Activated naive CD8-positive, alpha-beta T cell treated with anti-CD3 and anti-CD28 coated beads, Interleukin-2, amount 10 ng/mL, durations not matched to agents 7 days and 5 days (primary cell): ENCODE measurements at regions not wholly inside any gene's neighbourhood (a gene's known extent, or its start where the extent isn't known, plus 50 kb on each side); places are given as distances from the start of the nearest gene placed in this dataset.
"Not testable (repeated sequence)": the region's sequence is repeated elsewhere in the genome, so short reads cannot be mapped to it uniquely, and the experiment has no call there.

Experiments
- ATAC-seq: fragments of 150-1000 bp; cut with Tn5 transposase; one replicate; pipeline ENCODE4 v1.10.0; 2021; ENCODE audit warnings: low read depth, moderate library complexity
- POLR2A ChIA-PET: fragments of 350-600 bp; sonication (Branson Sonifier 250); formaldehyde crosslinking; loops from one replicate; lab custom pipeline; 2021; ENCODE audit warnings: antibody characterized with exemption; lab: Charles Lee
- DNase-seq: peaks from one replicate; pipeline ENCODE4 v3.0.0; 2021
- H3K27ac Mint-ChIP-seq: one replicate; pipeline ENCODE4 v1.8.0; 2022; ENCODE audit warnings: mild to moderate bottlenecking, mixed read lengths
- H3K27me3 Mint-ChIP-seq: one replicate; pipeline ENCODE4 v1.8.0; 2022; ENCODE audit warnings: mild to moderate bottlenecking, moderate library complexity, mixed read lengths
- H3K36me3 Mint-ChIP-seq: one replicate; pipeline ENCODE4 v1.8.0; 2021; ENCODE audit warnings: mild to moderate bottlenecking, mixed read lengths
- H3K4me1 Mint-ChIP-seq: one replicate; pipeline ENCODE4 v1.8.0; 2021; ENCODE audit warnings: mixed read lengths
- H3K4me3 Mint-ChIP-seq: one replicate; pipeline ENCODE4 v1.8.0; 2022; ENCODE audit warnings: mild to moderate bottlenecking, moderate library complexity, mixed read lengths
- H3K9me3 Mint-ChIP-seq: one replicate; pipeline ENCODE4 v1.8.0; 2021; ENCODE audit warnings: mixed read lengths

DNA sequence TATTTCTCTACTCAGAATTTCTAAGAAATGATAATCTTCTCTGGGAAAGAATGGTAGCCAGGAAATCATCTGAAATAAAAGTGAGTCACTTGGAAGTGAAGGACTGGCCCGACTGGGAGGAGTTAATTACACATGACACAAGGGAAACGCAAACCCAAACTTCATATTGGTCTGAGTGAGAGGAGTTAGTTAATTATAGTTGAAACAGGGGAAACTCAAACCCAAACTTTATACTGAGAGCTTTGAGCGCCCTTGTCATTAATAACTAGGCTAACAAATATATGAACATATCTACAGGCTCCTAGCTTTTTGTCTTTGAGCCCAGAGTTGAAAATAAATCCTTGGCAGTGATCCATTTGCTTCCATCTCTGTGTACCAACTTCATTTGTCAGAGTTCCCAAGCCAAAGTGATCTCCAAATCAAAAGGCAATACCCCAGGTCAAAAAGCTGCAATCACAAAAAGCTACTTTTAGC is 187.8 kb upstream of the COL3A1 start:
- H3K27ac Mint-ChIP-seq, result no peak overlapping the region
- no peaks in the 10 kb centered on the region for H3K36me3 Mint-ChIP-seq
- no peaks in the 10 kb centered on the region for H3K27me3 Mint-ChIP-seq
- ATAC-seq (no peak), DNase-seq (no peak)
- POLR2A ChIA-PET, result no interaction called here
- H3K4me3 Mint-ChIP-seq, result no peak overlapping the region
- no peaks in the 10 kb centered on the region for H3K9me3 Mint-ChIP-seq
- H3K4me1 Mint-ChIP-seq, result no peaks in the 10 kb centered on the region

DNA sequence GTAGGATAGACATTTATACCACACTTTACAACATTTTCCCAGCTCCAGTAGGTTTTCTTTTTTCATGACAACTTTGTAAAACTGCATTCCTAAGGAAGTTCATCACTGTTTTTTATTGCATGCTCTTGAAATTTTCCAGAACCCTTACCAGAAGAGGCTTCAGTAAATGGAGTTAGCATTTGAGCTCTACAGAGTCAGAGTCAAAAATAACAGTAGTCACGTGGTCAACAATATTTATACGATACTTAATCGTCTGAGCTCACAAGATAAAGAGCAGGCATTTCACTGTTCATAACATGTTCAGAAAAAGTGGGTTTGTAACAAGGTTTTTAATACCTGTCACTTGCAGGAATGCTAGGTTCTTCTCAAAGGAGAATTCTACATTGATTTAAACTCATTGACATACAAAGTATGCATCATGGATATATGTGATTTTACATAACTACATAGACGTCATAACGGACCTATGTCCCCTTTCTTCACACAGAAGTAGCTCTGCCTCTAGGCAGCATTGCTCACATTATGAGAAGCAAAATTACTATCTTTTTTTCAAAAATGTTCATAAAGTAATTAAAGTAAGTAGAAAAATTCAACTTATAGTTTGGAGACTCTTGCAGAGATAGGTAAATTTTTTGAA is 187.0 kb upstream of the COL3A1 start:
- no peaks in the 10 kb centered on the region for H3K9me3 Mint-ChIP-seq
- H3K27ac Mint-ChIP-seq, result no peak overlapping the region
- no peak for DNase-seq
- no peaks in the 10 kb centered on the region for H3K36me3 Mint-ChIP-seq
- POLR2A ChIA-PET, result no interaction called here
- H3K27me3 Mint-ChIP-seq, result no peaks in the 10 kb centered on the region
- ATAC-seq, result no peak
- H3K4me1 Mint-ChIP-seq, result no peaks in the 10 kb centered on the region
- no peak overlapping the region for H3K4me3 Mint-ChIP-seq

DNA sequence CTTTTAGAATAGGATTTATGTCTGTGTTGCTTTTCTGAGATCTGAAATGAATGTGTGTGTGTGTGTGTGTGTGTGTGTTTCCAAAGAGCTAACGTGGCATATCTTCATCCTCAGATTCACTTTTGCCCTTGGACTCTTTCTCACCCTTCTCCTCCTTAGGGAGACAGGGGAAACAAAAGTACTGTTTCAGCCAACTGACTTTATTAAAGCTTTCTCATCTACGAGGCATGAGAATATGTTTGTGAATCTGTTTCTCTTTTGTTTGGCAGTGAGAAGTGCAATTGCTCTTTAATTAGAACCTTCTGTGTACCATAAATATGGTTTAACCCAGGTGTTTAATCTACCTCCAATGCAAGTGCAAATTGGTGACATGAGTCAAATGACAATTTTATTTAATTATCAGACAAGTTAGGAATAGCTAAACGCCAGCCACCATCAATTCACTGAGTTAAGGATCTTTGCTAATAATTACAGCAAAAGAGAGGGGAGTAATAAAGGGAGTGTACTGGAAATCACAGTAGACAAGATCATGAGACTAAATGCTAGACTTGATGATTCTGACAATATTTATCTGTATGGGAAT is 186.4 kb upstream of the COL3A1 start:
- H3K27ac Mint-ChIP-seq, result no peak overlapping the region
- POLR2A ChIA-PET, result no interaction called here
- H3K27me3 Mint-ChIP-seq, result no peaks in the 10 kb centered on the region
- no peaks in the 10 kb centered on the region for H3K9me3 Mint-ChIP-seq
- no peaks in the 10 kb centered on the region for H3K4me1 Mint-ChIP-seq
- H3K4me3 Mint-ChIP-seq, result no peak overlapping the region
- DNase-seq (no peak), ATAC-seq (no peak)
- H3K36me3 Mint-ChIP-seq, result no peaks in the 10 kb centered on the region

DNA sequence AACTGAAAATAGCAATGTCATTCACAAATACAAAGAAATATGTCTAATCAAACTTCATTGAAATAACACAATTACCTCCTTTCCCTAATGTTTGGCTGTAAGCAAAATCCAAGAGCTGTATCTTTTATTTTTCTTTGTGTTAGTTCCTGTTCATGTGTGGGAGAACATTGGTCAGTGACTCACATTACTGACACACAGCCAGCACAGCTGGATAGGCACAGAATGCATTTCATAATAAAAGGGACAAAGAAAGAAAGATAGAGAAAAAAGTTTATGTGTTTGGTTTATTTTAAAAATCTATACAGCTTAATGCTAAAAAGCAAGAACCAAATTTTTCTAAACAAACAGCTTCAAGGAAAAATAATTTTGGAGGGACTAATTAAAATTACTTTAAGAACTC is 185.6 kb upstream of the COL3A1 start:
- H3K36me3 Mint-ChIP-seq, result no peaks in the 10 kb centered on the region
- H3K9me3 Mint-ChIP-seq, result no peaks in the 10 kb centered on the region
- no peaks in the 10 kb centered on the region for H3K4me1 Mint-ChIP-seq
- POLR2A ChIA-PET, result no interaction called here
- H3K4me3 Mint-ChIP-seq, result no peak overlapping the region
- no peaks in the 10 kb centered on the region for H3K27me3 Mint-ChIP-seq
- ATAC-seq, result no peak
- no peak for DNase-seq
- no peak overlapping the region for H3K27ac Mint-ChIP-seq

DNA sequence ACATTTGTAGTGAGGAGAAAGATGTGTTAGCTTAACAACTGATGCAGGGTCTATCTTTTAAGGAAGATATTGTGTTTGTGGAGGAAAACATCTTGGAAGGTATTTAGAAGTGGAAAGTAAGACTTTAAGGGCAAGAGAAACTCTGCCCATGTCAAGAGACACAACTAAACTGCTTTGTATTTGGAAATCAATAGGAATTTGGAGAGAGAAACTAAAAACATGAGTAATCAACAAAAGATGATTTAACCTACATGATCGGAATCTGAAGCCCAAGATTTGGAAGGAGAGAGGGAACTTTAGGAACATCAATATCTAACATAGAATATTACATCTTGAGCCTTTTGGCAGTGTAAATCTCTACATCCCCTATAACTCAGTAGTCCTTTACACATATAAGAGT is 184.2 kb upstream of the COL3A1 start:
- DNase-seq, result no peak
- Mint-ChIP-seq H3K36me3 (no peaks in the 10 kb centered on the region), H3K4me3 (no peak overlapping the region), H3K4me1 (no peaks in the 10 kb centered on the region), H3K27ac (no peak overlapping the region), H3K27me3 (no peaks in the 10 kb centered on the region), H3K9me3 (no peaks in the 10 kb centered on the region)
- no peak for ATAC-seq
- POLR2A ChIA-PET, result no interaction called here

DNA sequence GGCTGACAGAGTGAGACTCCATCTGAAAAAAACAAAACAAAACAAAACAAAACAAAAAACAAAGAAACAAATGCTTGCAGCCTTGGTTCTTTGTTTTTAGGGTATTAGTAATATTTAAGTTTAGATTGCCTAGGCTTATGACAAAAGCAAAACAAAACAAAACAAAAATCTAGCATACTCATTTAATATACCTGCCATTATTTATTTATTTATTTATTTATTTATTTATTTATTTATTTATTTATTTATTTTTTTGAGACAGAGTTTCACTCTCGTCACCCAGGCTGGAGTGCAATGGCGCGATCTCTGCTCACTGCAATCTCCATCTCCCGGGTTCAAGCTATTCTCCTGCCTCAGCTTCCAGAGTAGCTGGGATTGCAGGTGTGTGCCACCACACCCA is 179.7 kb upstream of the COL3A1 start:
- POLR2A ChIA-PET, DNase-seq, H3K4me1 Mint-ChIP-seq, H3K36me3 Mint-ChIP-seq, ATAC-seq, H3K9me3 Mint-ChIP-seq, H3K27ac Mint-ChIP-seq, H3K4me3 Mint-ChIP-seq, H3K27me3 Mint-ChIP-seq: not testable (repeated sequence)

DNA sequence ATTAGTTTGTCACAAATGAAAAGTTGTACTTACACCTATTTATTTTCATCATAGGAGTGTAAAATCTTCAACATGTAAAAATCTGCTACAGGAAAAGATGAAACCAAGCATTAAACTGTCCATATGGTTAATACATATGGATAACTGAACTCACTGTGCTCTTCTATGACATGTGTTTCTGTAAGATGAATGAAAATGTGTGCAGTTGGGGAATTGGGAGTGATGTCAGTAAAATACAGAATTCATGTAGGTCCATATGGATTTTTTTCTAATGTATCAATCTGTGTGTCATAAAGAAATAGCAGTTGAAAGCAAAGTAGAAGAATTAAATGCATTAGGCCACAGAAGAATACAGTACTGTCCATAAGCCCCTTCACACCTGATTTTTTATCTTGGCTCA is 178.4 kb upstream of the COL3A1 start:
- POLR2A ChIA-PET, result no interaction called here
- Mint-ChIP-seq H3K36me3 (no peaks in the 10 kb centered on the region), H3K4me1 (no peaks in the 10 kb centered on the region), H3K9me3 (no peaks in the 10 kb centered on the region), H3K4me3 (no peak overlapping the region), H3K27ac (no peak overlapping the region), H3K27me3 (no peaks in the 10 kb centered on the region)
- no peak for ATAC-seq
- no peak for DNase-seq

DNA sequence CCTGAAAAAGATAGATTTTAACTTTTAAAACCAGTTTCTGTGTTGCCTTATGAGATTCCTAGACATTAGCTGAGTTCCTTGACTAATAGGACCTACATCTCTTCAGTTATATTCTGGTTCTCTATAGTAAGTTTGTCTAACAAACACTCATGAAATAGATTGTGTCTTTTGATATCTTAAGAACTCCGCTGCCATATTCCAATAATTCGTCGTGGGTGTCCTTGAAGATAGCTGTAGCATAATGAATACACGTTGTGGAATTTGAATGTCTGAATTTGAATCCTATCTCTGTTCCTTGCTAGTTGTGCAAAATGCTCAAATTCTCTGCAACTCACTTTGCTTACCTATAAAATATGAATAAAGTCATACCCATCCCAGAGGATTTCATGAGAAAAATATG is 176.8 kb upstream of the COL3A1 start:
- POLR2A ChIA-PET, result no interaction called here
- Mint-ChIP-seq H3K4me3 (no peak overlapping the region), H3K27me3 (no peaks in the 10 kb centered on the region), H3K36me3 (no peaks in the 10 kb centered on the region), H3K4me1 (no peaks in the 10 kb centered on the region), H3K9me3 (no peaks in the 10 kb centered on the region), H3K27ac (no peak overlapping the region)
- DNase-seq, result no peak
- ATAC-seq, result no peak

DNA sequence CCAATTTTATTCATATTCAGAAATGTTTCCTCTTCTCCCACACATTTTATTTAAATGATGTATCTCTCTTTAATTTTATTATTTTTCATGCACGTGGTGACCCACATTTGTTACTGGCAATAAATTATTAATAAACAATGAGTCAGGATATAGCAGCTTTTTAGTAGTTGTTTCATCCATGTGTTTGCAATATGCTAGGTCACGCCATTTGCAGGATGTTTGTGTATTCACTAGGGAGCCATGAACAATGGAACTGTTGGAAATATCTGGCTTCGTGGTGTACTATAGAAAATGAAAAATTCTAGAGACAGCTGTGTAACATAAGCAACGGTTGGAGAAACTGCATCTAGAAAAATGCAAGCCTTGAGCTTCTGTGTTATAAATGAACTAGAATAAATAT is 176.0 kb upstream of the COL3A1 start:
- no peak for ATAC-seq
- POLR2A ChIA-PET, result no interaction called here
- H3K27ac Mint-ChIP-seq, result no peak overlapping the region

DNA sequence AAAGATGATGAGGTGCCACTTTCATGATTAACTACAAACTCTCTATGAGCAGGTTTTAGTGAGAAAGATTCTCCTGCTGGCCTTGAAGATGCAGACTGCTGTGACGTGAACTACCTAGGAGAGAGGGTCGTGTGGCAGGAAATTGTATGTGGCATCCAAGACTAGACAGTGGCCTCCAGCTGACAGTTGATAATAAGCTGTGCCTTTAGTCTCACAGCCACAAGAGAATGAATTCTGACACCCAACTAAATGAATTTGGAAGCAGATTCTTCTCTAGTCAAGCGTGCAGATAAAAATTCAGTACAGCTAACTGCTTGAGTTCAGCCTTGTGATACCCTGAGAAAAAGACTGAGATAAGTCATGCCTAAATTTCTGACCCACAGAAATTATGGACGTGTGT is 169.0 kb upstream of the COL3A1 start:
- POLR2A ChIA-PET, result no interaction called here
- Mint-ChIP-seq H3K27me3 (no peaks in the 10 kb centered on the region), H3K4me3 (no peak overlapping the region), H3K36me3 (no peaks in the 10 kb centered on the region), H3K27ac (no peak overlapping the region), H3K4me1 (no peaks in the 10 kb centered on the region), H3K9me3 (peaks cover 1% of the 10 kb centered on the region)
- DNase-seq, result no peak
- ATAC-seq, result no peak

More for the DNA sequence above, 176.0 kb upstream of the COL3A1 start:
- no peaks in the 10 kb centered on the region for H3K36me3 Mint-ChIP-seq
- no peak for DNase-seq
- no peaks in the 10 kb centered on the region for H3K4me1 Mint-ChIP-seq
- H3K9me3 Mint-ChIP-seq, result no peaks in the 10 kb centered on the region
- H3K27me3 Mint-ChIP-seq, result no peaks in the 10 kb centered on the region
- H3K4me3 Mint-ChIP-seq, result no peak overlapping the region

DNA sequence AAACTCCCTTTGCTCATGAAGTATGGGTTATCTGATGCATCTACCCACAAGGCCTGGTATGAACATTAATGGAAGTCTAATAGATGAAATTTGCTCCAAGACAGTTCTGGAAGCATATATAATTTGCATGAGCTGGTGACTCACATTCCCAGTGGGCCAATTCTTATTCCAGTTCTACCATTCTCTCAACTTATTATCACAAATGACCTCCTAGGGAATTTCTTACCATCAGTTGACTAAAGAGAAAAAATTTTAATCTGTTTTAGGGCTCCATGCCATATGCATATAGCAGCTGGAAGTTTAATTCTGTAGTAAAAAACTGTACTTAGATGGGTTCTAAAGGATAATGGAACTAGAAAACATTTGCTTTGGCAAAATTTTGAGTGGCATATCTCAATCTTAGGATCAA is 165.2 kb upstream of the COL3A1 start:
- DNase-seq, result no peak
- POLR2A ChIA-PET, result no interaction called here
- H3K9me3 Mint-ChIP-seq, result peaks cover 1% of the 10 kb centered on the region

DNA sequence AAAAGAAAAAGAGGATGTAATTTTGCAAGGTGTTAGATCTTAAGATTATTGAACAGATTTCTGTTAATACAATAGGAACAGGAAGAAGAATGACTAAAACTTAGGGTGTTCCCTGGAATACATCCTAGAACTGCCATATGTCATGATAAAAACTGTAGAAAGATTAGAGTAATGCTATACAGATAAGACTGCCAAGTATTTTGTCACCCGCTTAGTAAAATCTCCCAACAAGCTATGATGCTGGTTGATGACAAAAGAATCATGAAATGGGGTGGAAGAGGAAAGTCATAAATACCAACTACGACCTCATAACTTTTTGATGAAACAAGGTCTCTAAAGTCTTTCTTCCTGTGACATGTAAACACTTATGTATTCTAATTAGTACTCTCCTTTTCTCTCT is 163.6 kb upstream of the COL3A1 start:
- H3K27me3 Mint-ChIP-seq, result no peaks in the 10 kb centered on the region
- H3K36me3 Mint-ChIP-seq, result no peaks in the 10 kb centered on the region
- DNase-seq (no peak), ATAC-seq (no peak)
- POLR2A ChIA-PET, result no interaction called here
- no peak overlapping the region for H3K27ac Mint-ChIP-seq
- H3K4me3 Mint-ChIP-seq, result no peak overlapping the region
- peaks cover 1% of the 10 kb centered on the region for H3K9me3 Mint-ChIP-seq
- no peaks in the 10 kb centered on the region for H3K4me1 Mint-ChIP-seq

More for the DNA sequence above, 165.2 kb upstream of the COL3A1 start:
- no peak for ATAC-seq
- Mint-ChIP-seq H3K36me3 (no peaks in the 10 kb centered on the region), H3K27me3 (no peaks in the 10 kb centered on the region), H3K4me3 (no peak overlapping the region), H3K4me1 (no peaks in the 10 kb centered on the region), H3K27ac (no peak overlapping the region)

DNA sequence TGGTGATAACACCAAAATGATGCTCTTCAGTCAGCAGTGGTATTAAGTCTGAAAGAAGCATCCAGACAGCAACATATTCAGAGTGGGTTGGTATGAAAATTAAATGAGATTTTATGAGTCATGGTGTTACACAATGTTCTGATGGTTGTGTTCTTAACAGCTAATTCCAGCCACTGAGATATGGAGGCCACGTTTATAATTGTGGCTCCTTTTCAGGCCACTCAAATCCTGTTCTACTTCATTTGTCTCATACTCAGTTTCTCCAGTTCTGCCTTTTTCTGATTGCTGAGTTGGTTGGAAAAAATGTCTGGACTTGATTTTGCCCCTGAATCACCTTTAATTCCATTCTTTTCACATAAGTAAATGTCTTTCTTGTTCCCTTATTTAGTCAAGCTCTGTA is 162.7 kb upstream of the COL3A1 start:
- no peak for ATAC-seq
- no peaks in the 10 kb centered on the region for H3K4me1 Mint-ChIP-seq
- H3K36me3 Mint-ChIP-seq, result no peaks in the 10 kb centered on the region
- no peak overlapping the region for H3K27ac Mint-ChIP-seq
- DNase-seq, result no peak
- POLR2A ChIA-PET, result no interaction called here
- no peak overlapping the region for H3K4me3 Mint-ChIP-seq
- H3K27me3 Mint-ChIP-seq, result no peaks in the 10 kb centered on the region
- H3K9me3 Mint-ChIP-seq, result peaks cover 1% of the 10 kb centered on the region

DNA sequence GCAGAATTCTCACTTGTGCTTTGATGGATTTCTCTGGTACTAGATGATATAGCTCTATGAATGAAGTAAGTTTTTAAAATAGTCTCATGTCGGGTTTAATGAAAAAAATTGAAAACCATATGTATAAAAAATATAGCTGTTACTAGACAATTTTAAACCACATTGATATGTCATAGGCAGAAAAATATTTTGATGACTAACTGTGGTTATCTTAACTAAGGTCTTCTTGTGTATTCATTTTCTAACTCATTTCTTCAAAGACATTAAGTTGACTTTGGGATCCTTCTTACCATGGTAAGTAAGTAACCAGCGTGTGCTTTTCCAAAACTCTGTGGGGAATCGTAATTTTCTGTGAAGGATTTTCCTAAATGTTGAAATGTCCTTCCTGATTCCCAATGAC is 160.9 kb upstream of the COL3A1 start:
- POLR2A ChIA-PET, result no interaction called here
- no peak overlapping the region for H3K27ac Mint-ChIP-seq
- H3K9me3 Mint-ChIP-seq, result no peaks in the 10 kb centered on the region
- no peaks in the 10 kb centered on the region for H3K36me3 Mint-ChIP-seq
- no peak for ATAC-seq
- DNase-seq, result no peak
- H3K4me1 Mint-ChIP-seq, result no peaks in the 10 kb centered on the region
- H3K4me3 Mint-ChIP-seq, result no peak overlapping the region
- H3K27me3 Mint-ChIP-seq, result no peaks in the 10 kb centered on the region
